Breast epithelium (tissue), 4 donors: ENCODE measurements at regions not wholly inside any gene's neighbourhood (a gene's known extent, or its start where the extent isn't known, plus 50 kb on each side); places are given as distances from the start of the nearest gene placed in this dataset.
"Not testable (repeated sequence)": the region's sequence is repeated elsewhere in the genome, so short reads cannot be mapped to it uniquely, and the experiment has no call there.

Source experiments
- DNase-seq, 2 donors: peaks; one replicate each; pipeline ENCODE4 v3.0.0-alpha.2; 2019; ENCODE audit warnings: low spot score in 2 of 2
- H3K27ac ChIP-seq, 2 donors: fragments of 200-600 bp; sonication (generic) in 1 of 2; one replicate each; pipeline ENCODE4 v1.5.1; 2016 to 2019; ENCODE audit warnings: mild to moderate bottlenecking in 1 of 2
- H3K27me3 ChIP-seq, 2 donors: fragments of 200-600 bp; sonication (generic) in 1 of 2; one replicate each; pipeline versions ENCODE4 v1.5.1 to v1.6.0; 2017 to 2019; ENCODE audit warnings: control low read depth in 1 of 2, mild to moderate bottlenecking in 1 of 2
- H3K36me3 ChIP-seq: fragments of 200-600 bp; one replicate; pipeline ENCODE4 v1.5.1; 2019
- H3K4me1 ChIP-seq, 2 donors: fragments of 200-600 bp; sonication (generic); one replicate each; pipeline ENCODE4 v1.5.1; 2016 to 2019; ENCODE audit warnings: control low read depth in 1 of 2
- H3K4me3 ChIP-seq, 3 donors: fragments of 200-600 bp; sonication (generic); 1 replicate in 2 of 3; 2 replicates in 1 of 3; pipeline ENCODE4 v1.5.1; 2016 to 2019; ENCODE audit warnings: mild to moderate bottlenecking in 3 of 3, moderate library complexity in 2 of 3
- H3K9me3 ChIP-seq, 2 donors: fragments of 200-600 bp; sonication (generic) in 1 of 2; one replicate each; pipeline ENCODE4 v1.5.1; 2016 to 2019; ENCODE audit warnings: control low read depth in 1 of 2
- POLR2A ChIP-seq: fragments of 450-650 bp; IDR thresholded peaks from one replicate; pipeline ENCODE4 v1.6.1; 2016; ENCODE audit warnings: antibody characterized with exemption, mild to moderate bottlenecking, moderate library complexity
- POLR2AphosphoS5 ChIP-seq, 3 donors: sonication (generic); formaldehyde crosslinking; IDR thresholded peaks; one replicate each; pipeline ENCODE4 v1.6.1; 2017; ENCODE audit warnings: antibody characterized with exemption in 3 of 3
- intact Hi-C: fragments of 100-400 bp; cut with DNase I; formaldehyde crosslinking; loops from one replicate; pipeline ENCODE4 v1.15.1; 2023; ENCODE audit warnings: low total_unique reads
- TF ChIP-seq, protein P1 (sequence below), 3 donors: fragments of 450-650 bp; IDR thresholded peaks; one replicate each; pipeline ENCODE4 v1.5.1; 2016 to 2017; ENCODE audit warnings: antibody characterized with exemption in 3 of 3, mild to moderate bottlenecking in 3 of 3, moderate library complexity in 3 of 3

- no peak for TF ChIP-seq POLR2AphosphoS5 (IDR thresholded peaks at IDR 0.05)
- no peak for TF ChIP-seq POLR2A
- TF ChIP-seq, protein P1, sequence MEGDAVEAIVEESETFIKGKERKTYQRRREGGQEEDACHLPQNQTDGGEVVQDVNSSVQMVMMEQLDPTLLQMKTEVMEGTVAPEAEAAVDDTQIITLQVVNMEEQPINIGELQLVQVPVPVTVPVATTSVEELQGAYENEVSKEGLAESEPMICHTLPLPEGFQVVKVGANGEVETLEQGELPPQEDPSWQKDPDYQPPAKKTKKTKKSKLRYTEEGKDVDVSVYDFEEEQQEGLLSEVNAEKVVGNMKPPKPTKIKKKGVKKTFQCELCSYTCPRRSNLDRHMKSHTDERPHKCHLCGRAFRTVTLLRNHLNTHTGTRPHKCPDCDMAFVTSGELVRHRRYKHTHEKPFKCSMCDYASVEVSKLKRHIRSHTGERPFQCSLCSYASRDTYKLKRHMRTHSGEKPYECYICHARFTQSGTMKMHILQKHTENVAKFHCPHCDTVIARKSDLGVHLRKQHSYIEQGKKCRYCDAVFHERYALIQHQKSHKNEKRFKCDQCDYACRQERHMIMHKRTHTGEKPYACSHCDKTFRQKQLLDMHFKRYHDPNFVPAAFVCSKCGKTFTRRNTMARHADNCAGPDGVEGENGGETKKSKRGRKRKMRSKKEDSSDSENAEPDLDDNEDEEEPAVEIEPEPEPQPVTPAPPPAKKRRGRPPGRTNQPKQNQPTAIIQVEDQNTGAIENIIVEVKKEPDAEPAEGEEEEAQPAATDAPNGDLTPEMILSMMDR (IDR thresholded peaks at IDR 0.05) = no peak
- DNase-seq = no peak
- Histone ChIP-seq H3K36me3 (no peaks in the 10 kb centered on the region), H3K27me3 (no peaks in the 10 kb centered on the region), H3K4me3 (no peak overlapping the region), H3K27ac (no peak overlapping the region), H3K9me3 (no peaks in the 10 kb centered on the region), H3K4me1 (no peaks in the 10 kb centered on the region)
- intact Hi-C loops = no loop called here
Measured at GRCh38 chrX:142860944-142861343, 164.8 kb upstream of the SPANXN4 start.

GRCh38 chrX:142861557-142861956 is 164.2 kb upstream of the SPANXN4 start:
- no peak for TF ChIP-seq POLR2A
- TF ChIP-seq POLR2AphosphoS5 (IDR thresholded peaks at IDR 0.05) = no peak
- Histone ChIP-seq H3K36me3 (no peaks in the 10 kb centered on the region), H3K9me3 (no peaks in the 10 kb centered on the region), H3K27me3 (peaks cover 0 to under 1% of the 10 kb centered on the region in 2 donors), H3K27ac (no peak overlapping the region), H3K4me3 (no peak overlapping the region), H3K4me1 (no peaks in the 10 kb centered on the region)
- intact Hi-C loops = no loop called here
- DNase-seq = no peak

DNA sequence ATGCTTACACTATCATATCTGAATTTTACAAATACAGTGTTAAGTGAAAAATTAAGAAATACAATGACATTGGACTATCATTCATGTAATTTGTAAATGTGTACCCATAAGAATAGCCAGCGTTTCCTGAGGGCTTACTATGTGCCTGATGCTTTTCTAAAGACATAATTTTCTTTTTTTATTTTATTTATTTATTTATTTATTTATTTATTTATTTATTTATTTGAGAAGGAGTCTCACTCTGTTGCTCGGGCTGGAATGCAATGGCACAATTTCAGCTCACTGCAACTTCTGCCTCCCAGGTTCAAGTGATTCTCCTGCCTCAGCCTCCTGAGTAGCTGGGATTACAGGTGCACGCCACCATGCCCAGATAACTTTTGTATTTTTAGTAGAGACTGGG is 159.5 kb upstream of the SPANXN4 start:
- H3K36me3 ChIP-seq, H3K27me3 ChIP-seq, H3K4me1 ChIP-seq, intact Hi-C loops, H3K4me3 ChIP-seq, H3K27ac ChIP-seq, DNase-seq: not testable (repeated sequence)
- peaks cover 0 to 12% of the 10 kb centered on the region in 2 donors for H3K9me3 ChIP-seq

GRCh38 chrX:142873214-142873613 is 152.5 kb upstream of the SPANXN4 start:
- Histone ChIP-seq H3K4me3 (no peak overlapping the region), H3K9me3 (peaks cover 0 to 12% of the 10 kb centered on the region in 2 donors), H3K4me1 (no peaks in the 10 kb centered on the region), H3K27me3 (no peaks in the 10 kb centered on the region), H3K36me3 (no peaks in the 10 kb centered on the region), H3K27ac (no peak overlapping the region)
- TF ChIP-seq POLR2A (no peak), POLR2AphosphoS5 (IDR thresholded peaks at IDR 0.05) (no peak)
- TF ChIP-seq, protein P1 (IDR thresholded peaks at IDR 0.05) = no peak
- no peak for DNase-seq
- intact Hi-C loops = no loop called here

DNA sequence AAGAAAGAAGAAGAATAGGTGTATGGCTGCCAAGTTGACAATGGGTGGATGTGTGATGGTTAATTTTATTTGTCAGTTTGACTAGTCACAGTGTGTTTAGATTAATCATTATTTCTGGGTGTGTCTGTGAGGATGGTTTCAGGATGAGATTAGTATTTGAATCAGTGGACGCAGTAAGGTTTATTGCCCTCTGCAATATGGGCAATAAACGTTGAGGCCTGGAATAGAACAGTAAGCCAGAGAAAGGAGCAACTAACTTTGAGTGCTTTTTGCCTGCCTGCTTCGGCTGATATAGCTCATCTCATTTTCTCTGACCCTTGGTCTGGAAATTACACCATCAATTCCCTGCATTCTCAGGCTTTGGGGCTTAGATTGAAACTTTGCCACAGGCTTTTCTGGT is 140.8 kb upstream of the SPANXN4 start:
- peaks cover 0 to 5% of the 10 kb centered on the region in 2 donors for H3K27me3 ChIP-seq

DNA sequence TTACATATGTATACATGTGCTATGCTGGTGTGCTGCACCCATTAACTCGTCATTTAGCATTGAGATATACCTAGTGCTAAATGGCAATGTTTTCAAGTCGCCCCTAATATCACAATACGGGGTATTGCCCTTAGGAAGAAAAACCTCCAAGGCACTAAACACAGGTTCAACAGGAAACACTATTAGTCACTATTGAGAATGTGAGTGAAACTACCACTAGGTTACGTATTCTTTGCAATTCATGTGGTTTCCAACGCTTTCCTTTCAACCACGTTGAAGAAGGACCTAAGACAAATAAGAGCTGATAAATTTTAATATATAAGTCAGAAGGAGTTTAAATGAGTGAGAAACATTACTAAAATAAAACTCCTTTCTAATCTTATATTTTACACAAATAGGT is 134.7 kb upstream of the SPANXN4 start:
- Histone ChIP-seq H3K36me3 (no peaks in the 10 kb centered on the region), H3K27me3 (no peaks in the 10 kb centered on the region), H3K4me1 (no peaks in the 10 kb centered on the region), H3K9me3 (no peaks in the 10 kb centered on the region), H3K4me3 (no peak overlapping the region), H3K27ac (no peak overlapping the region)
- DNase-seq = no peak
- intact Hi-C loops = no loop called here
- TF ChIP-seq POLR2AphosphoS5 (IDR thresholded peaks at IDR 0.05) (no peak), POLR2A (no peak)
- TF ChIP-seq, protein P1 (IDR thresholded peaks at IDR 0.05) = no peak

More for the DNA sequence above, 140.8 kb upstream of the SPANXN4 start:
- Histone ChIP-seq H3K9me3 (no peaks in the 10 kb centered on the region), H3K27ac (no peak overlapping the region), H3K4me1 (no peaks in the 10 kb centered on the region), H3K36me3 (no peaks in the 10 kb centered on the region), H3K4me3 (no peak overlapping the region)
- DNase-seq = no peak
- intact Hi-C loops = no loop called here
- TF ChIP-seq POLR2AphosphoS5 (IDR thresholded peaks at IDR 0.05) = no peak
- TF ChIP-seq, protein P1 (IDR thresholded peaks at IDR 0.05) = no peak
